ENCODE measurements at regions not wholly inside any gene's neighbourhood (a gene's known extent, or its start where the extent isn't known, plus 50 kb on each side); places are given as distances from the start of the nearest gene placed in this dataset.

DNA sequence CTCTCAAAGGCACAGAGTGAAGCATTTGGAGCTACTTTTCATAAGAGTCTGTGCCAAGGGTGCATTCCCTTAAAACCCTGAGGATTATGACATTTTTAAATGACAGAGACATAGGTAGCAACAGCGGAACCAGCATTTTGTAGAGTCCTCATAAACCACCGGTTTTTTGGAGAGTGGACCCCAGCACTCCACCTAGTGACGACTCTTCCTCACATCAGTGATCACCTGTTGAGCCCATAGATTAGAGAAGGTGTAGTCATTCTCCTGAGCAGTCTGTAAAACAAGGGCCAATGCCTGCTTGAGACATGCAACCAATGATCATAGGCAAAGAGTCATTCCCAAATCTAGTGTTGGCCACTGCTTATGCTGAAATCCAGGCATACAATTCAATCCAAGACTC, 399.1 kb downstream of the GXYLT1 start:
- no peak for DNase-seq (ENCODE audit: low read depth)

- DNase-seq (ENCODE audit: low read depth) = no peak
Measured at GRCh38 chr12:41743835-41744234, 400.8 kb downstream of the GXYLT1 start.

GRCh38 chr12:41739066-41739465, 405.6 kb downstream of the GXYLT1 start:
- no peak for DNase-seq (ENCODE audit: low read depth)

- DNase-seq (ENCODE audit: low read depth) = no peak
Measured at GRCh38 chr12:41737423-41737822, 407.3 kb downstream of the GXYLT1 start.

DNA sequence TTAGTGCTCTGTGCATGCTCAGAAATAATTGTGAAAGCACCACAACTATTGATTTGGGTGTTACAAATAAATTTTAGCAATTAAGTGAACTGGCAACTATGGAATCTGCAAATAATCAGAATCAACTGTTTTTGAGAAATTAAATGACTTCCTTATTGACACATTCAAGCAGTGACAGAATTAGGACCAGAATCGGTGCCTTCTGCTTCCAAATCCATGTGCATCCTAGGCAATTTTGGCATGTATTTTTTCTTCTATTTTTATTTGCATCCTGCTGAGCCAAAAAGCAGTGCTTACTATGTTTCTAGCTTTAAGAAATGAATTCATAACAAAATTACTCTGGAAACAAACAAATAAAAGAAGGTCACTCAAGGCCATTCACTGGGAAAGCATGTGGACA, 408.2 kb downstream of the GXYLT1 start:
- DNase-seq (ENCODE audit: low read depth) = no peak

- DNase-seq (ENCODE audit: low read depth) = no peak
Measured at GRCh38 chr12:41731691-41732090, 413.0 kb downstream of the GXYLT1 start.

DNA sequence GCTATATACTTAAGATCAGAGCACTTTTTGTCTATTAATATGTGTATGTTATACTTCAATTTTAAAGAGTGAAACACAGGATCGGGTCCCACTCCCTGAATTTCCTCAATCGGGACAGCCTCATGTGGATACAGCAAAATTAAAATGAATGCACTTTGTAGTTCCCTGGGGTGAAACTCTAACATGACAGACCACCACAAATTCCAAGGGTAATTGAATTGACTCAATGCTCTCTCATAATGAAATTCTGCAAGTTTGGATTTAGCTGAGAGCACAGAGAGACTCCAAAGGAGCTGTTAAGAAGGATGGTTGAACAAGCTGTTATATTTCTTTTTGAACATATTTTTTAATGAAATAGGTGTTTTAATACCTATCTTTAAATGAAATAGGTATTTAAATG, 413.6 kb downstream of the GXYLT1 start:
- DNase-seq (ENCODE audit: low read depth) = no peak

DNA sequence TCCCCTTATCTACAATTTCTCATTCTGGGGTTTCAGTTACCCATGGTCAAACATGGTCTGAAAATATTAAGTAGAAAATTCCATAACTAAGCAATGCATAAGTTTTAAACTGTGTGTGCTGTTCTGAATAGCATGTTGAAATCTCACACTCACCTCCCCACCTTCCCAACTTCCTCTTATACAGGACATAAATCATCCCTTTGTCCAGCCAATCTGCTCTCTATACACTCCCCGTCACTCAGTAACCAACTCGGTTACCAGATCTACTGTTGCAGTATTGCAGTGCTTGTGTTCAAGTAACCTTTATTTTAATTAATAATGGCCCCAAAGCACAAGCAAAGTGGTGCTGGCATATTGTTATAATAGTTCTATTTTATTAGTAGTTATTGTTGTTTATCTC, 420.5 kb downstream of the GXYLT1 start:
- no peak for DNase-seq (ENCODE audit: low read depth)

- no peak for DNase-seq (ENCODE audit: low read depth)
Measured at GRCh38 chr12:41719214-41719613, 425.5 kb downstream of the GXYLT1 start.

- no peak for DNase-seq (ENCODE audit: low read depth)
Measured at GRCh38 chr12:41715256-41715655, 429.4 kb downstream of the GXYLT1 start.

DNA sequence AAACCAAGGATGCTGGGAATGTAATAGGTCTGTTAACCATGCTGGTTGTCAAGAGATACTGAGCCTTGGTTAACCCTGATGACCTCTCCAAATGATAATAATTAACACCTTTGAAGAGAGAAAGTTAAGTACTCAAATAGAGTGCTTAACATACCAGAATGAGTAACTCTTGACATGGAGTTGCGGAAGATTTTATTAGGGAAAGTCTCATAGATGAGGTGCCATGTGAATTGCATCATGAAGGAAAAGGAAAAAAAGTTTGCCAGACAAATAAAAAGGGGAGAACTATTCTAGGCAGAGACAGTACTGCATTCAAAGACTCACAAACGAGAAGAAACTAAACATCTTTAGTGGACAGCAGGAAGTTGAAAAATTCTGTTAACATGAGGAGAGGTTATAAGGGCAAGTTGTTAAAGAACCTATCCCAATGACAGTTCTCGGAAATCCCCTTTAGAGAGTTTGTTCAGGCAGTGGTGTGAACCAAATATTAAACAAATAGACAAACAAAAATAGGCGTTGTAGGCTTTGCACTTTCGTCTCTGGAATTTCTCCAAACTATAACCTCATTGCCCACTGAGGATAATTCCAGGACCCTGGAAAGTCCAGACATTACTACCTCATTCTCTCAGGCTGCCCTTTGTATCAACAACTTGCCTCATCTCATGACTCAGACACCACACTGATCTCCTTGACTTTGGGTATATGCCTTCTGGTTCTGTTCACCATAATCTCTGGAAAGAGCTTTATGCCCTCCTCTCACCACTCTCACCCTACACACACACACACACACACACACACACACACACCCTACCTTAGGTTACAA, 435.0 kb downstream of the GXYLT1 start:
- no peak for DNase-seq (ENCODE audit: low read depth)

DNA sequence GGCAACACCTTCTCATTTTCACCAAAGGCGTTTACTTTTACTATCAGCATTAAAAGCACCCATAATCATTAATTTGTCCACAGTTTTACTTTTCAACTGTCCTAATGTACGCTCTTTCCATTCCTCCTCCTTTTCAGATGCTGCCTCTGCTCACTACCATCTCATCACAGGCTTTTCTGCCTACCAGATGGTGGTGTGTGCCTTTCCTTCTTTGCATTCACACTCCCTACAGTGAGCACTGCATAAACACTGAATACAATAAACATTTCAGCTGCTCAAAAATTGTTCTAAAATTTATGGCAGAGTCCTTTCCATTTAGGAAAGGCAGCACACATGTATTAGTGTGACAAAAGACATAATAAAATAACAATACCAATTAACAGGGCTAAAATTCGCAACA, 435.7 kb downstream of the GXYLT1 start:
- DNase-seq (ENCODE audit: low read depth) = no peak

GRCh38 chr12:41706376-41706775, 438.3 kb downstream of the GXYLT1 start:
- no peak for DNase-seq (ENCODE audit: low read depth)

GRCh38 chr12:41701943-41702601, 442.6 kb downstream of the GXYLT1 start:
- no peak for DNase-seq (ENCODE audit: low read depth)

DNA sequence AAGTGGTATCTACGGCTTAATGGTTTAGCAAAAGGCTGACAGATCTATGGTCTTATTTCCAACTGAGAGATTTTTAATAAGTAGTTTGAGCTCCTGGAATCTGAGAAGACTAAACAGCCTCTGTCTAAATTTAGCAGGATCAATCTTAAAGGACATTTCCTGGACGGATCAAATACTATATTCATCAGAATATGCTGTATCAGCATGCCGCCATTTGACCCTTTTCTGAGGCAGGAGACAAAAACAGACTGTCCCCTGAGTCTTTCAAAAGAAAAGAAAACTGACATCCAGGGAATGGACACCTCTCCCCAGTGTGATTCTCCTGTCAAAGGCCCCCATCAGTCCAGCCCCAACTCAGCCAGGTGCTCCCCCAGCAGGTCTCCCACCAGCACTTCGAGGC, 443.7 kb downstream of the GXYLT1 start:
- DNase-seq (ENCODE audit: low read depth) = no peak

GRCh38 chr12:41699658-41700057, 445.0 kb downstream of the GXYLT1 start:
- DNase-seq (ENCODE audit: low read depth) = no peak

DNA sequence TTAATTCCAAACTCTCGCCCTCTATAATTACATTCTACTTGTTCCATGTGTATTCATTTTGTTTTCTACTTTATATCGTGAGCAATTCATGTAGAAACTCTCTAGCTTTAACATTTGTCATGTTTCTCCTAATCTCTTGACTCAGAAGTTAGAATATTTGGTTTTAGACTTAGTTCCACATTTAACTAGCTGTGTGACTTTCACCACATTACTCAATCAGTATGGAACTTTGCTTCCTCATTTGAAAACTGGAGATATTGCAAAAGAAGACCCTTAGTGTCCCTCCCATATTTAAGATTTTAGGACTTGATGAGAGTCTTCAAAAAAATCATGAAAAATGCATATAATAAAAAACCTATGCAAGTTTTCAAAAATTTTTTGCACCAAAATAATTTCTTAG, 447.5 kb downstream of the GXYLT1 start:
- DNase-seq (ENCODE audit: low read depth) = no peak

DNA sequence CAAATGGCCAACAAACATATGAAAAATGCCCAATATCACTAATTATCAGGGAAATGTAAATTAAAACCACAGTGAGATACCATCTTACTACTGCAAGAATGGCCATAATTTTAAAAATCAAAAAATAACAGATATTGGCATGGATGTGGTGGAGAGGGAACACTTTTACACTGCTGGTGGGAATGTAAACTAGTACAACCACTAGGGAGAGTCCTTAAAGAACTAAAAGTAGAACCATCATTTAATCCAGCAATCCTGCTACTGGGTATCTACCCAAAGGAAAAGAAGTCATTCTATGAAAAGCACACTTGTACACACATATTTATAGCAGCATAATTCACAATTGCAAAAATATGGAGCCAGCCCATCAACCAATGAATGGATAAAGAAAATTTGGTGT, 459.7 kb downstream of the GXYLT1 start:
- DNase-seq (ENCODE audit: low read depth) = no peak

DNA sequence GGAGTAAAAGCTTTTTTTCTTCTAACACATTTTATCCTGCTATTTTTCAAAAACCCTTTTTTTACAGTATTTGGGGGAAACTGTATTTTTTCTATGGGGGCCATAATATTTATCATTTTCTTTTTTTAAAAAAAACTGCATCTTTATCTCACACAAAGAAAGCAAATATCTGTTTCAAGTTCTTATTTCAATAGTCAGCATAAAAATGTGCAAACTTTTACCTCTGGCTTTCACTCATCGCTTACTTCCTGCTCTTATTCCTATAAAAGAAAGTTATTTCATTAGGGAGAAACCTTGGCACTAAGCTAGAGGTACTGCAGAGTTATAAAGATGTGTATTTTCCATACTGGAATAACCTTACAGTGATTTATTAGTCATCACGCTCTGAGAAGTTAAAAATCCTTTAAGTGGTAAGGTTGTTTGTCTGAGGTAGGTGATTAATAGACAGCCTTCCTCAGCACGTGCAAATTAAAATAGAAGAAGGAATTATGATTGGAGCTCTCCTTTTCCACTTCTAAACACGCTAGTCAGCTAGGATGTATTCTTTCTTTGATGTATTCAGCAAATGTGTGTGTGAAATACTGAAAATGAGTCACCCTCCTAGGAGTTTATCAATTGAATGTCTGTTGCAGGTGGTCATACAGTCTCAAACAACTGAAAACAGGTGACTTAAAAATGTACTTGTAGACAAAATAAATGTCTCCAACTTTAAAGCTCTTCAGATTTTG, 461.0 kb downstream of the GXYLT1 start:
- DNase-seq (ENCODE audit: low read depth) = no peak

GRCh38 chr12:41683023-41683422, 461.7 kb downstream of the GXYLT1 start:
- DNase-seq (ENCODE audit: low read depth) = no peak

DNA sequence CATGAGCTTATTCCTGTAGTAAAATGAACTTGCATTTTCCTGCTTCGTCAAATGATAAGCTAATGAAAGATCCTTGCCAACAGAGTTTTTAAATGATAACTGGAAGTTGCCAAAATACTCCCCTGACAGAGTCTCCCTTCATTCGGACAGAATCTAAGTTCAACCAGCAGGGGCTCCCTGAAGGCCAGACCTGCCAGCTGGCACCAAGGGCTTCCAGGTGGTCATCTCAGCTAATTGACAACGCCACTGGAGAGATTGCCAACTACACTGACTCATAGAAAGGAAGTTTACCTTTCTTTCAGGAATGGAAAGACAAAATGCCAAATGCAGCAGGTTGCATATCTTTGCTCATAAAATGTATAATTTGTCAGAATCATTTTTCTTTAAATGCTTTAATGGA, 462.8 kb downstream of the GXYLT1 start:
- DNase-seq (ENCODE audit: low read depth) = no peak

DNA sequence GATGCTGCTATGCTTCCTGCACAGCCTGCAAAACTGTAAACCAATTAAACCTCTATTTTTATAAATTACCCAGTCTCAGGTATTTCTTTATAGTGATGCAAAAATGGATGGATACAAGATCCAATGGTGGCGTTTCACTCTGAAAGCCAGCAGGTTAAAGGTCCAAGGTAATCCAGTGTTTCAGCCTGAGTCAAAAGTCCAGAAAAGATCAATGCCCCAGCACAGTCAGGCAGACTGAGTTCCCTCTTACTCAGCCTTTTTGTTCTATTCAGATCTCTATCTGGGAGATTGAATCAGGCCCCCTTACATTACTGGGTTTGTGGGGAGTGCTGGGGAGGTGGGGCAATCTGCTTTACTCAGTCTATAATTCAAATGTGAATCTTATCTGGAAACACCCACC, 464.5 kb downstream of the GXYLT1 start:
- DNase-seq (ENCODE audit: low read depth) = no peak

GRCh38 chr12:41663598-41664265, 475.6 kb downstream of the PDZRN4 start:
- no peak for DNase-seq (ENCODE audit: low read depth)
